SK-N-SH (cell line): ENCODE measurements at regions not wholly inside any gene's neighbourhood (a gene's known extent, or its start where the extent isn't known, plus 50 kb on each side); places are given as distances from the start of the nearest gene placed in this dataset.
"Not testable (repeated sequence)": the region's sequence is repeated elsewhere in the genome, so short reads cannot be mapped to it uniquely, and the experiment has no call there.

Experiments
- CTCF ChIP-seq: fragments of 200-600 bp; sonication (generic); IDR thresholded peaks from 2 replicates; pipeline ENCODE4 v1.6.1; 2017; ENCODE audit warnings: antibody characterized with exemption, mild to moderate bottlenecking, moderate library complexity
- ELF1 ChIP-seq: IDR thresholded peaks from 2 replicates; pipeline ENCODE4 v1.4.0; 2012
- IRF3 ChIP-seq: fragments of 150-350 bp; IDR thresholded peaks from 2 replicates; pipeline ENCODE4 v1.6.1; 2016; ENCODE audit warnings: mild to moderate bottlenecking, low read depth, low read length
- MEF2A ChIP-seq: IDR thresholded peaks from 2 replicates; pipeline ENCODE4 v1.4.0; 2012; ENCODE audit warnings: low read depth, borderline replicate concordance
- PBX3 ChIP-seq: IDR thresholded peaks from 2 replicates; pipeline ENCODE4; 2012
- RAD21 ChIP-seq: IDR thresholded peaks from 2 replicates; pipeline ENCODE4 v1.6.1; 2012; ENCODE audit warnings: mild to moderate bottlenecking, low read length
- SMC3 ChIP-seq: IDR thresholded peaks from 2 replicates; pipeline ENCODE4 v1.6.1; 2012; ENCODE audit warnings: low read depth, low read length, improper control_type of control experiment

GRCh38 chr3:127076166-127076992 is 93.5 kb downstream of the PLXNA1 start:
- TF ChIP-seq MEF2A, PBX3, SMC3, ELF1, RAD21, IRF3, CTCF: not testable (repeated sequence)
